GF-D8 (cell line): ENCODE measurements at regions not wholly inside any gene's neighbourhood (a gene's known extent, or its start where the extent isn't known, plus 50 kb on each side); places are given as distances from the start of the nearest gene placed in this dataset.

Source experiments
- DNase-seq: peaks from one replicate; lab custom pipeline; 2025; lab: John Stamatoyannopoulos, UW

DNA sequence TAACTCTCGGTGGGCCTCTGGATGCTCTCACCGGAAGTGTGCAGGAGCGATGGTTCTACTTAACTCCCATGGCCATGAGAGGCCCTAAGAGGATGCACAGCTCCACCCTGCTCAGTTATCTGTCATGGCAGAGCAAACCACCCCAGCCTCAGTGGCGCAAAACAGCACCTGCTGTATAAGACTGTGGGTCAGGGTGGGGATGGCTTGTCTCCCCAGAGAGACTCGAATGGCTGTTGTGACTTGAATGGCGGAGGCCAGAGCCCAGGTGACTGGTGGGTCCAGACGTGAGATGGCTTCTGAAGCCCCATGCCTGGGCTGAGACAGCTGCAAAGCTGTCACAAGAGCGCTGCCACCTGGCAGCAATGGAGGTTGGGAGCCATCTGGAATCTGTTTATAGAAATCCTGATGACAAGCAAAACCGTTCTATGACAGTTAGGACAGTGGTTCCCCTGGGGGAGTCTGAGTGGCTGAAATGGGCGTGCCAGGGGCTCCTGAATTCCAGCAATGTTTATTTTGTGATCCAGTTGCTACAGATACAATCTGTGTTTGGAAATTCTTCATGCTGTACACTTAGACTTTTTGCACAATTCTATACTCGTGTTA lies 490.5 kb downstream of the TCERG1L start:
- DNase-seq, result no peak

DNA sequence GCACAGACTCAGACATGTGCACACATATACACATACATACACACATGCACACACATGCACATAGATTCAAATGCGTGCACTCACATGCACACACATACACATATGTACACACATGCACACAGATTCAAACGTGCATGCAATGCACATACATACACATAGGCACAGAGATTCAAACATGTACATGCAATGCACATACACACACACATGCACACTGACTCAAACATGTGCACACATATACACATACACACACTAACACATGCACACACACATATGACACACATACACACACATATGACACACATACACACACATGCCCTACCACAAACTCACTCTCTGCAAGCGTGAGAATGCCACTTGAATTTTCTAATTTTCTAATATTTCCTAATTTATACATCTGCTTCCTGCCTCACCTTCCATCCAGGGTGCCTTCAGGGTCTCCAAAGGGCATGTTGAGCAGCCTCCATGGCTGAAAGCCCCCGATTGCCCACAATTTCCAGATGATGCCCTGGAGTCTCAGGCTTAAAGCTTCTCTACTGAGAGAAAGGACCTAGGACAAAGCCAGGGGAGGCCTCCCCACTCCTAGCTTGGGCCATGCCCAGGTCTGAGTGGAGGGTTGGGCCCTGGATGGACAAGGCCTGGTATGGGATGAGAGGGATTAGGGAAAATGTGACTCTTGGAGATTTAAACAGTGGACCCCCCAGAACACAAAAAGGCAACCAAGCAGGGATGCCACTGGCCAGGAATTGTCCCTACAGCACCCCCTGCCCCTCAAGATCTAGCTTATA lies 487.1 kb downstream of the TCERG1L start:
- no peak for DNase-seq

DNA sequence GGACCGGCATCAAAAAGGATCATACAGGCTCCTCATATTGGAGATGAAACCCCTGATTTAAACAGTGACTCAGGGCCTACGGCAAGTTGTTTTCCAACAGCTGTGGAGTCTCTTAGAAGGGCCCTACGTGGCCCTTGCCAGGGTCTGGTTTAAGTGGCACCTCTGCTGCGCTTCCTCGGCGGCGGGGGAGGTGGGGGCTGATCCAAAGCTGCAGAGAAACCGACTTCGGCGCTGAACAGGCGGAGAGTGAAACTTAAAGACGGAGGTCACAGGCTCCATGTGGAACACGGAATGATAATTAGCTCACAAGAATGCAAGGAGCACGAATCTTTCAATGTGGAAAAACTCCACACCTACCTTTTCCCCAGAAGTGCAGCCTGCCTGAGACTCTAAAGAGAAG lies 477.9 kb downstream of the TCERG1L start:
- no peak for DNase-seq

DNA sequence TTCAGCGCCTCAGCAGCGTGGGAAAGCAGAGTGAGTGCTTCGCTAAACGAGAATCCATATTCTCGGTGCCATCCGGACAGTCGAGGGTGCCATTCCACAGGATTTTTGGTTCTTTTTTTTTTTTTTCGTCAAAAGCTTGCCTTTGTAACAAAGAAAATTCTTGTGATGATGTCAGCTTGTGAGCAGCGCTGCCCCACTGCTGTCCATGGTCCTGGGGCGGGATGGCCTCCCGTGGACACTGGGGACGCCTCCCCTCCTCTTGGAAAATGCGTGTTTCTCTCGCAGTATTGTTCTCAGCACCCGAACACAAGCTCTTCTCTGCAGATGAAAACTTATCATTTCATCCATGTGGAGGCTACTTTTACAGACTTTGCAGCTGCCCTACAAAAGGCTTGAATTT lies 477.4 kb downstream of the TCERG1L start:
- DNase-seq, result no peak

DNA sequence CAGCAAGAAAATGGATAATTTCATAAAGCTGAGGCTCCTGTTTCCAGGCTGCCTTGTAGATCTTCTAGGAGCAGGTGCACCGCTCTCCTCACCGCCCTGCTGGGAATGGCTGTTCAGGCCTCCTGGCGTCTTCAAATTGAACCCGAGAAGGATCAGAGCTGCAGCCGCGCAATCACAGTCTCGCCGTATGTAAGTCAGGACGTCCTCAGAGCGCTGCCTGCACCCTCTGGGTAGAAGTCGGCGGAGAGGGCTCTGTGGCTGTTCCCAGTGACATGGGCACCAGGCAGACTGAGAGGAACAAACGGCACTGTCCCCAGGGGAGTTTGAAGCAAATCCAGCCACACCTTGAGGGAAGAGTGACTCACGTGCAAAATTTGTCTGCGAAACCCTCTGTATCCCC lies 476.9 kb downstream of the TCERG1L start:
- no peak for DNase-seq

DNA sequence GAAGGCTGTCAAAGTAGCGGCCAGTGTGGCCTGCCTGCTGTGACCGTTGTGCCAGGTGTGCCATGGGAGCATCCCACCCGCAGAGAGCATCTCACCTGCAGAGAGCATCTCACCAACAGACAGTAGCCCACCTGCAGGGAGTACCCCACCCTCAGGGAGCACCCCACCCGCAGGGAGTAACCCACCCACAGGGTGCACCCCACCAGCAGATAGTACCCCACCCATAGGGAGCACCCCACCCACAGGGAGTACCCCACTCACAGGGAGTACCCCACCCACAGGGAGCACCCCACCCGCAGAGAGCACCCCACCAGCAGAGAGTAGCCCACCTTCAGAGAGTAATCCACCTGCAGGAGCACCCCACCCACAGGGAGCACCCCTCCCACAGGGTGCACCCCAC lies 476.5 kb downstream of the TCERG1L start:
- DNase-seq, result no peak

DNA sequence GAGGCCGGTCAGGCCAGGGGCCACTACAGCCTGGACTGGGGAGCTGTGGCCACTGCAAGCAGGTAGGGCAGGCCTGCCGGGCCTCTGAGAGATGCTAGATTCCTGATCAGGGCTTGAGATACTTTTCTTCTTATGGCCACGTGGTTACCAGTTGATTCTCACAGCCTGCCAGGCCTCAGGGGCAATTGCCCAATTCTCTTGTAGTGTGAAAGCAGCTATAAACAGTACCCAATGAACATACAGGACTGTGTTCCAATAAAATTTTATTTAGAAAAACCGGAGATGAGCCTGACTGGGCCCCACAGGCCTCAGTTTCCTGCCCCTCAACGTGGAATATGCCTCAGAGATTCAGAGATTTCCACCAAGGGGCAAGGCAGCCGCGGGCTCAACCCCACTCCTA lies 475.2 kb downstream of the TCERG1L start:
- DNase-seq, result no peak

DNA sequence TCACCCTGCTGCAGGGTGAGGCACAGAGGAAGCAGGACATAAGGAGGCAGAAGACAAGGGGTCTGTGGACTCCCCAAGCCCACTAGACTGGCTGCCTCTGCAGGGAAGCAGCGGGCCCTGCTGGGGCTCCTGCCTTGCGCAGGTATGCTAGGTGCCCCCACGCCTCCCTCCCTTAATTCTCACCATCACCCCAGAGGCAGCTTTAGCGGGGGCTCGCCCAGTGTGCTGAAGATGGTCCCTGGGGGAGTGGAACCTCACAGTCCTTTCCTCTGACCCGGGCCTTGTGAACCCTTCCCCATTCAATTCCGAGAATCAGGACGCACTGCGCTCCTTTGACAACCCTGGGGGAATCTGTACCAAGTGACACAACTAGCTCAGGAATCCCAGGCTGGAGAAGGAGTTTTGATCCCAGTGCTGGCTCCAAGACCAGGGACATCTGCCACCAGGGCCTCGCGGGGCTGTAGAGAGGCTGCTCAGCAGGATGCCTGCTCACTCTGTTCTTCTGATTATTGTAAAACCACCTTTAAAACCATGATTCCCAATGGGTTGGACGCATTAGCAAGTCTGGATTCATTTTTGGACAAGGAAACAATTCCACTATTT lies 468.4 kb downstream of the TCERG1L start:
- DNase-seq, result no peak

DNA sequence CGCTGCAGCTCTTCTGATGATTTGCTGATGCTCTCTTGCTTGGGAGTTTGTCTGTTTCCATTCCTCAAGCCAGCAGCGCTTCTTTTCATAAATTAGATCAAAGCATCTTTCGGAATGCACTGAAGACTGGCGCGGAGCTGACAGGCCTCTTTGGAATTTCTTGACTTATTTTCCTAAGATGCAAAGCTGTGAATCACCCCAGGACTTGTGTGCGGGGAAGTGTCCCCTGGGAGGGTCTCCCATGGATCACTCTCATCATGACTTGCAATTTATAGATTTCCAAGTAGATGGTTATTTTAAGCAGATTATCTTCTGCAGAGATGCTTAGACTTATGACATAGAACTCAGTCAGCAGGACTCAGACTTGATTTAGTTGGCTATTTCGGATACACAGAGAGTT lies 467.2 kb downstream of the TCERG1L start:
- no peak for DNase-seq

DNA sequence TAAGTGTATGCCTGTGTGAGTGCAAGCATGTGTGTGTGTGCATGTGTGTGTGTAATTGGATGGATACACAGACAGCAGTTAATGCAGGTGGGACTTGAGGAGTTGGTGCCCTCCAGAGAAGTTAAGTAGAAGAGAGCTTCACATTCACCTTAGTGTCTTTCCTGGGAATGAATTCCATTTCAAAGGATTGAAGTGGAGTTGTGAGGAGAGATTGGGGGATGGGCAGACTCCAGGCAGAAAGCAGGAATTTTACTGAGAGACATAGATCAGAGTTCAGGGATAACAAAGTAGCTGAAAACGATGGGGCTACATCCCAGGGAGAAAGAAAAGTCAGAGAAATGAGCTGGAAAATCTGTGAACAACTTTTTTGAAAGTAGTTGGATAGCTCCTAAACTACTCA lies 464.4 kb downstream of the TCERG1L start:
- DNase-seq, result no peak

DNA sequence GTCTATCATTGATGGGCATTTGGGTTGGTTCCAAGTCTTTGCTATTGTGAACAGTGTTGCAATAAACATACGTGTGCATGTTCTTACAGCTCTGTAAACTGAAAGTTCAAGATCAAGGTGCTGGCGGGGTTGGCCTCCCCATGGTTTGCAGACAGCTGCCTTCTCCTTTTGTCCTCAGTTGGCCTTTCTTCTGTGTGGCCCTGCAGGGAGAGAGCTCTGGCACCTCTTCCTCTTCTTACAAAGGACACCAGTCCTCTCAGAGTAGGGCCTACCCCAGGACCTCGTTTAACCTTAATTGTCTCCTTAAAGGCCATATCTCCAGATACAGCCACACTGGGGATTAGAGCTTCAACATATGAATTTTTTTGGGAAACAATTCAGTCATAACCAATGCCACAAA lies 462.7 kb downstream of the TCERG1L start:
- DNase-seq, result no peak

DNA sequence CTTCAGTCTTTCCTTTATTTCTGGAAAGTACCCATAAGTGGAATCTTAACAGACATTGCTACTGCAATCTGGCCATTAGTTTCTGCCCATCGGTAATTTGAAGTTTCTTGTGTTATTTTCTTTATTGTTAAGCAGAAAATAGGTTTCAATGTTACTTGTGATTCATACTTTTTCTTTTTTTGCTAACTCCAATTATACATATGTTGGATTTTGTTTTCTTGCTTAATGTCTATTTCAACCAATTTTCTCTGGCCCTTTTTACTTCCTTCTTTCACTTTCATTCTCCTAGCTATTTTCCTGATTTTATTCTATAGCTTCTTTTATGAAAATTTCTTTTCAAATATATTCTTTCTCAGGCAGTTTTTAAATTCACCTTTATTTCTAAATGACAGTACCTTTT lies 457.4 kb downstream of the TCERG1L start:
- DNase-seq, result no peak

DNA sequence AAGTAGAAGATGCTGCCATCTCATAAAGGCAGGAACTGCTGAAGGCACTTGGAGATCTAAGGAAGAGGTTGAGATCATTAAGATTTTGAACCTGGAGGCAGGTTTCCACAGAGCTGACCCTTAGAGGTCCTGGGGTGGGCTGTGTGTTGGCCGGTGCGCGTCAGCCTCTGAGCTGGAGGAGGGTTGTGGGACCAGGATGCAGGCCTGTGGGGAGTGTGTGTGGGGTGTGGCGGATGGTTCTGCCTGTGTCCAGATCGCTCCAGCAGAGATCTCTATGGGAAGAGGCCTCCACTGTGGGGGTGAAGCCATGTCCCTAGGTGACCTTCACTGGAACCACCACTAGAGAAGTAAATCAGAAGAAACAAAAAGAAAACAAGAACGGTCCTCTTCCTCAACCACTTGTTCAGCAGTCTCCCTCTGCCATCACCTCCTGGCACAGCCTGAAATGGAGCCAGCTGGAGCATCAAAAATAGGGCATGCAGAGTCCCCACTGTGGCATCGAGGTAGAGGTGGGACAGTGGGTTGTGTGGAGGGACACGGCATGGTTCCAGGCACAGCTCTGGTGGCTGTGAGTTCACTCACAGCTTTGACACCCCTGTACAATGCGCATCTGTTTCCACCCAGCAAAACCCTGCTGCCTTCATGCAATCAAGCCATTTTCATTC lies 453.8 kb downstream of the TCERG1L start:
- DNase-seq, result no peak

DNA sequence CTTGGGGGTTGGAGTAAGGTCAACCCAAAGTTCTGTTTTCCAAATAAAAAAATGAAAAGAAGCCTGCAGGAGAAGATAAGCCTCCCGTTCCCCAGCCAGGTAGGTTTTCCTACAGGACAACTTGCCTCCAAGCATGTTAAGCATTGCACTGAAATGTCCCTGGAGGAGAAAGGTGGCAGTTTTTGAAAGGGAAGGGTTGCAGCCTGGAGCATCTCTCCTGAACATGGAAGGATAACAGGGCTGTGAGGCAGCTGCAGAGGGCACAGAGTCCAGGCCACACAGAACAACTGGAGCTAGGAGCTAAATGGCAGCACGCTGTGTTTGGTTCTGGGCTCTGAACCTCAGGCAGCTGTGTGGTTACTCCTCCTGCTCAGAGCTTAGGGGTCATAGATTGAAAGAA lies 452.9 kb downstream of the TCERG1L start:
- no peak for DNase-seq

DNA sequence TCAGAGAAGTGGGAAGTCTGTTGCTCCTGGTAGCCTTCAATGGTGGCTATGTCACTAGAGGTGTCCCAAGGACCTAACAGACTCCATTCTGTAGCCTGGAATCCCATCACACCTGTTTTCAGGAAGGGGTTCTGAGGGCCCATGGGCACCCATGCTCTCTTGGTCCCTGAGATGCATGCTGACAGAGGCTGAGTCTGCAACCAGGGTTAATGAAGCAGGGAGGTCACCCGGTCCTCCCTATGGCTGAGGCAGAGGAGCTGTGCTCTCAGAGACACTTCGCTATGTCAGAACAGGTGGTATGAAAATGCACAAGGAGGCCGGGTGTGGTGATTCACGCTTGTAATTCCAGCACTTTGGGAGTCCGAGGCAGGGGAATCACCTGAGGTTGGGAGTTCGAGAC lies 452.1 kb downstream of the TCERG1L start:
- DNase-seq, result no peak

DNA sequence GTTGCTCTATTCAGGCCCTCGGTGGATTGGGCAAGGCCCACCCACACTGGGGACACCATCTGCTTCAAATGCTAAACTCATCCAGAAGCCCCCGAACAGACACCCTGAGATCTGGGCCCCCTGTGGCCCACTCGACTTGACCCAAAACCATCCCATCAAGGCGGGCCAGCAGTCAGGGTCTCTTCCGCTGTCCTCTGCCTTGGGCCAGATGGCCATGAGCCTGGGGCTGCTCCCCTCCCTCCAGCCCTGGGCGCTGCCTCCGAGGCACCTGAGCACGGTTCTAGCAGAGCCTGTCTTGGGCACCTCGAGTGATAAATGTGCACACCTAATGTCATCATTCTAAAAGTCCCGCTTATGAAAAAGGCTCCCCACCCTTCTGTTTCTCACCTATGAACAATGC lies 449.4 kb downstream of the TCERG1L start:
- DNase-seq, result no peak

DNA sequence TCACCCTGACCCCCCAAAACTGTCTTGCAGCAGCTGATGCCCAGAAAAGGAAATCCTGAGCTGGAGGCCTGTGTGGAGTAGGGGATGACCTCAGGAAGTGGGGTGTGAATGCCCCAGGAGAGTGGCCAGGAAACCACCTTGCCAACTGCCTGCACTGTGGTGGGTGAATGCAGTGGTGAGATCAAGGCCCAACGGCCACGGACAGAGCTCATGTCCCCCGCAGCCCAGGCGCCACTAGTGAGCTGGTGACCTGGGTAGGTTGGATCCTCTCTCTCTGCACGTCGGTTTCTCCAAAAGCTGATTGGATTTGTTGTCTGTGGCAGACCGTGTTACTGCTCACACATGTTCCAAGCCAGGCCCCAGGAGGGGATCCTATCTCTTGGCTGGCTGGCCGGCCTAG lies 448.9 kb downstream of the TCERG1L start:
- DNase-seq, result no peak

DNA sequence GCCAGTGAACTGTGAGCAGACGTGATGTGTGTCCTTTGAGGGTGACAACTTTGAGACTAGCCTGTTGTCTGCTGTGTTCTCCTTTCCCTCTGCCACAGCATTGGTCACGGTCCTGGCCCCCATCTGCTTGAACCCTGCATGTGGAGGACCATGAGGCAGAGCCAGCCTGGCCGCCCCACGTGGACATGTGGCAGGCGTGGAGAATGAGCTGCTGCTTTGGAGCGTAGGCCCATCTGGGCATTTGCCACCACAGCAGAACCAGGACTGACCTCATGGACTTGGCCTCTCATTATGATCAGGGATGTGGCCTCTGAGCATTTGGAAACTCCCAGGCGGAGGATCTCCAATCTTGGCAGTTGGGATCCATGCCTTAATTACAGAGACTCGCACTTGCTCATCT lies 448.5 kb downstream of the TCERG1L start:
- no peak for DNase-seq

DNA sequence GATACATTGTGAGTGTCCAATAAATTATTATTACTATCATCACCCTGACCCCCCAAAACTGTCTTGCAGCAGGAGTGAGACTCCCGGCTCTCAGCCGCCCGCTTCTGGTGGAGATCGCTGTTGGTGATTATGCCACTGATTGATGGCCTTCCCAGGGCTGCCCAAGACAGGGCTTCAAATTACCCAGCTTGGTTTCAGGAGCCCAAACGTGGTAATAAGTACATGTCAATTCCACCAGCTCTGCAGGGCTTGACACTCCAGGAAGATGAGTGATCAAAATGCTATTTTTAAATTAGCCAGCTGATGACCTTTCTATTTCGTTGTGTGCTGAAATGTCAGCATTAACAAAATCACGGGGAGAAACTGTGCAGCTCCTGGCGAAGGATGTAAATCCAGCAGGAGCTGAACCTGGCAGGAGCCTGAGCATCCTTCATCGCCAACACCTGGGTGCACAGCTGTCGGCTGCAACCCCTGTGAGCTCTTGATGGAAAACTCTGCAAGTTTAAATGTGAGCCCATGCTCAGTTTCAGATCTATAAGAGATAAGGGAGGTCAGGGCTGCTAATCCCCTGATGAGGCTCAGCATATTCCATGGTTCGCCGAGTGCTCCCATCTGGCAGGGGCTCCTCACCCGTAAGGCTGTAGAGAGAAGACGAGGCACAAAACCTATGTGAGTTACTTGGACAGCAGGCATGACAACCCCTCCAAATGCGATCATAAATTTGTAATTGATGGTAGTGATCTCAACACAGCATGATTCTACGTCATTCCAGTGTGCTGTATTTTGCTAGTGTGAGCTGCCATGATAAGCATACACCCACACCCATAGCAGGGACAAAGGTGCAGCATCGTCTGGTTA lies 446.3 kb downstream of the TCERG1L start:
- no peak for DNase-seq

DNA sequence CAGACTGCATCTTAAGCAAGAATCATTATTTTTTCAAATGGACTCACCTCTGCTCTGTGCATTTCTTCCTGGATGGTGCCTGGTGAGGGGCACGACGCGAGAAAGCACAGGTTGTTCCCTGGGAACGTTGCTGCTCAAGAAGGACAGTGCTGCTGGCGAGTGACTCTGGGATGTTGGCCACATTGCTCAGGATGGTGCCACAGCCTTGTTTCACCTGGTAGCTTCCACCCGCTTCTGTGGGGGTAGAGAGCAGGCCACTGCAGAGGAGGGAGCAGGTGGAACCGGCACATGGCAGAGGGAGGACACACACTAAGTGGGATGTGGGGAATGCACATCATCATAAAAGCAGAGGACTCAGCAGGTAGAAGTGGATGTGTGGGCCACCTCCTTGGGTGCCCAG lies 444.7 kb downstream of the TCERG1L start:
- no peak for DNase-seq

DNA sequence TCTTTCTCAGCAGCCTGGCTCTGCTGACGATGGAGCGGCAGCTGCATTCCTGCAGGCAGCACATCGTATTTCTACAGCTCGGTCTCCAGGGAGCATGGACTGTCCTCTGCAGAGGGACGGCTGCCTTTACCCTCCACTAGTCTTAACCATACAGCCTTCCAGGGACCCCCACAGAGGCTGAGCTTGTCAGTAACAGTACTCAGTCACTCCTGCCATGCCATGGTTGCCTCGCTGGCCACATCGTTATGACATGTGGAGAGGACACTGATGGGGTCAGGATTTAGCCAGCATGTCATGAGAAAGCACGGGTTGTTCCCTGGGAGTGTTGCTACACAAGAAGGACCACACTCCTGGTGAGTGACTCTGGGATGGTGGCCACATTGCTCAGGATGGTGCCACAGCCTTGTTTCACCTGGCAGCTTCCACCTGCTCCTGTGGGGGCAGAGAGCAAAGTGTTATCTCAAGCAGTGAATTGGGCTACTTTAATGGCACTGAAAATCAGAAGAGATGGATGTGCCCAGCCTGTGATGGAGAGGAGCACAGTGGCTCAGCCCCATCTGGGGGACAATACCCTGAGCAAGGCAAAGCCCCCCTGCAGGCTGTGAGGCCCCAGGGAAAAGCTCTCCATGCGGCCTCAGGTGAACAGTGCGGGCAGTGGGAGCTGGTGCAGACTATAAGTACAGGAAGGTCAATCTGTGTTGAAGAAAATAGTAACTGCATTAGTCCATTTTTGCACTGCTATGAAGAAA lies 443.9 kb downstream of the TCERG1L start:
- no peak for DNase-seq
